ENCODE measurements at regions not wholly inside any gene's neighbourhood (a gene's known extent, or its start where the extent isn't known, plus 50 kb on each side); places are given as distances from the start of the nearest gene placed in this dataset.
"Not testable (repeated sequence)": the region's sequence is repeated elsewhere in the genome, so short reads cannot be mapped to it uniquely, and the experiment has no call there.

GRCh38 chr5:121658221-121658620 is 193.5 kb upstream of the FTMT start:
- Histone ChIP-seq H3K4me2 (ENCODE audit: insufficient read depth, low read length) (no peak overlapping the region), H3K36me3 (ENCODE audit: insufficient read depth, low read length) (no peaks in the 10 kb centered on the region), H3K4me3 (ENCODE audit: low read depth in 1 of 2, low read length in 2 of 2) (no peak overlapping the region), H4K20me1 (ENCODE audit: insufficient read depth, low read length) (no peaks in the 10 kb centered on the region), H3K27ac (ENCODE audit: low read length) (no peak overlapping the region), H3K9ac (ENCODE audit: low read depth, low read length) (no peak overlapping the region), H3K4me1 (ENCODE audit: insufficient read depth, low read length) (no peaks in the 10 kb centered on the region), H3K79me2 (ENCODE audit: insufficient read depth, low read length) (no peaks in the 10 kb centered on the region), H3K27me3 (ENCODE audit: insufficient read depth, low read length, poor library complexity) (no peaks in the 10 kb centered on the region), H2AFZ (ENCODE audit: low read depth, low read length) (no peak overlapping the region), H3K9me3 (ENCODE audit: insufficient read depth, low read length, severe bottlenecking) (peaks cover 4% of the 10 kb centered on the region)
- TF ChIP-seq EZH2 (IDR thresholded peaks at IDR 0.05; ENCODE audit: borderline replicate concordance, low read depth, low read length, severe bottlenecking) (no peak), CTCF (IDR thresholded peaks at IDR 0.05; ENCODE audit: borderline replicate concordance, extremely low read depth, low read length, poor library complexity, severe bottlenecking) (no peak)
- DNase-seq (no peak), ATAC-seq (ENCODE audit: insufficient read depth, low read depth) (no peak)

GRCh38 chr5:121660142-121660541 is 191.5 kb upstream of the FTMT start:
- Histone ChIP-seq H3K4me2 (ENCODE audit: insufficient read depth, low read length) (no peak overlapping the region), H4K20me1 (ENCODE audit: insufficient read depth, low read length) (no peaks in the 10 kb centered on the region), H3K9ac (ENCODE audit: low read depth, low read length) (no peak overlapping the region), H3K27me3 (ENCODE audit: insufficient read depth, low read length, poor library complexity) (no peaks in the 10 kb centered on the region), H3K27ac (ENCODE audit: low read length) (no peak overlapping the region), H3K4me3 (ENCODE audit: low read depth in 1 of 2, low read length in 2 of 2) (no peak overlapping the region), H3K79me2 (ENCODE audit: insufficient read depth, low read length) (no peaks in the 10 kb centered on the region), H3K9me3 (ENCODE audit: insufficient read depth, low read length, severe bottlenecking) (peaks cover 7% of the 10 kb centered on the region), H3K4me1 (ENCODE audit: insufficient read depth, low read length) (no peaks in the 10 kb centered on the region), H3K36me3 (ENCODE audit: insufficient read depth, low read length) (no peaks in the 10 kb centered on the region), H2AFZ (ENCODE audit: low read depth, low read length) (no peak overlapping the region)
- DNase-seq (no peak), ATAC-seq (ENCODE audit: insufficient read depth, low read depth) (no peak)
- TF ChIP-seq EZH2 (IDR thresholded peaks at IDR 0.05; ENCODE audit: borderline replicate concordance, low read depth, low read length, severe bottlenecking): no peak
- TF ChIP-seq CTCF (IDR thresholded peaks at IDR 0.05; ENCODE audit: borderline replicate concordance, extremely low read depth, low read length, poor library complexity, severe bottlenecking): no peak

- not testable (repeated sequence) for H3K4me2 ChIP-seq (ENCODE audit: insufficient read depth, low read length); H3K4me3 ChIP-seq (ENCODE audit: low read depth in 1 of 2, low read length in 2 of 2); H3K27me3 ChIP-seq (ENCODE audit: insufficient read depth, low read length, poor library complexity); H4K20me1 ChIP-seq (ENCODE audit: insufficient read depth, low read length); H3K4me1 ChIP-seq (ENCODE audit: insufficient read depth, low read length); H3K9me3 ChIP-seq (ENCODE audit: insufficient read depth, low read length, severe bottlenecking); H2AFZ ChIP-seq (ENCODE audit: low read depth, low read length); ATAC-seq (ENCODE audit: insufficient read depth, low read depth); H3K36me3 ChIP-seq (ENCODE audit: insufficient read depth, low read length); H3K9ac ChIP-seq (ENCODE audit: low read depth, low read length); DNase-seq; H3K79me2 ChIP-seq (ENCODE audit: insufficient read depth, low read length); H3K27ac ChIP-seq (ENCODE audit: low read length)
These were observed 186.1 kb upstream of the FTMT start for GRCh38 chr5:121665542-121665941.

- ATAC-seq (ENCODE audit: insufficient read depth, low read depth) (no peak), DNase-seq (no peak)
- TF ChIP-seq CTCF (IDR thresholded peaks at IDR 0.05; ENCODE audit: borderline replicate concordance, extremely low read depth, low read length, poor library complexity, severe bottlenecking): no peak
- no peak for TF ChIP-seq EZH2 (IDR thresholded peaks at IDR 0.05; ENCODE audit: borderline replicate concordance, low read depth, low read length, severe bottlenecking)
- H3K4me1 ChIP-seq (ENCODE audit: insufficient read depth, low read length): no peaks in the 10 kb centered on the region
- H2AFZ ChIP-seq (ENCODE audit: low read depth, low read length): no peak overlapping the region
- H4K20me1 ChIP-seq (ENCODE audit: insufficient read depth, low read length): no peaks in the 10 kb centered on the region
- no peak overlapping the region for H3K27ac ChIP-seq (ENCODE audit: low read length)
- no peaks in the 10 kb centered on the region for H3K36me3 ChIP-seq (ENCODE audit: insufficient read depth, low read length)
- no peaks in the 10 kb centered on the region for H3K79me2 ChIP-seq (ENCODE audit: insufficient read depth, low read length)
- H3K4me3 ChIP-seq (ENCODE audit: low read depth in 1 of 2, low read length in 2 of 2): no peak overlapping the region
- no peaks in the 10 kb centered on the region for H3K27me3 ChIP-seq (ENCODE audit: insufficient read depth, low read length, poor library complexity)
- no peak overlapping the region for H3K9ac ChIP-seq (ENCODE audit: low read depth, low read length)
- H3K9me3 ChIP-seq (ENCODE audit: insufficient read depth, low read length, severe bottlenecking): peaks cover 3% of the 10 kb centered on the region
- no peak overlapping the region for H3K4me2 ChIP-seq (ENCODE audit: insufficient read depth, low read length)
These were observed 184.4 kb upstream of the FTMT start for GRCh38 chr5:121667292-121667691.
